Lower leg skin (tissue), 4 donors: ENCODE measurements at regions not wholly inside any gene's neighbourhood (a gene's known extent, or its start where the extent isn't known, plus 50 kb on each side); places are given as distances from the start of the nearest gene placed in this dataset.

ENCODE experiments used
- DNase-seq, 2 donors: peaks; one replicate each; pipeline ENCODE4 v3.0.0-alpha.2; 2019; ENCODE audit warnings: low spot score in 2 of 2
- H3K4me3 ChIP-seq: fragments of 200-600 bp; sonication (generic); 2 replicates; pipeline ENCODE4 v1.5.1; 2017; ENCODE audit warnings: mild to moderate bottlenecking, low read depth; ENCODE audit not compliant: poor library complexity, severe bottlenecking
- CTCF ChIP-seq, 3 donors: fragments of 450-650 bp; IDR thresholded peaks; one replicate each; pipeline ENCODE4 v1.5.1; 2016; ENCODE audit warnings: antibody characterized with exemption in 3 of 3, mild to moderate bottlenecking in 3 of 3, moderate library complexity in 2 of 3
- POLR2A ChIP-seq, 2 donors: fragments of 450-650 bp; IDR thresholded peaks; one replicate each; pipeline ENCODE4 v1.6.1; 2016 to 2017; ENCODE audit warnings: antibody characterized with exemption in 2 of 2, mild to moderate bottlenecking in 1 of 2, moderate library complexity in 1 of 2
- WGBS, 2 donors: methylation state at CpG; one replicate each; pipeline ENCODE4 v1.1.5; 2018; 5-methylcytosine and 5-hydroxymethylcytosine counted together
- intact Hi-C: fragments of 100-400 bp; cut with DNase I; formaldehyde crosslinking; loops from one replicate; pipeline ENCODE4 v1.15.0; 2023; ENCODE audit warnings: low total_unique reads

- intact Hi-C loops = no loop called here
- TF ChIP-seq POLR2A (IDR thresholded peaks at IDR 0.05) = no peak
- no peak for TF ChIP-seq CTCF (IDR thresholded peaks at IDR 0.05)
- WGBS, 2 donors = 63 to 90% methylated on average over 3 of the region's 3 CpGs
- no peak overlapping the region for H3K4me3 ChIP-seq
- no peak for DNase-seq
These were observed 799.8 kb downstream of the NSUN3 start for GRCh38 chr3:94862703-94863102.

GRCh38 chr3:94869059-94869547, 806.2 kb downstream of the NSUN3 start:
- TF ChIP-seq CTCF (IDR thresholded peaks at IDR 0.05) = no peak
- TF ChIP-seq POLR2A (IDR thresholded peaks at IDR 0.05) = no peak
- no peak for DNase-seq
- H3K4me3 ChIP-seq = no peak overlapping the region
- WGBS, 2 donors = 42 to 60% methylated on average over 2 of the region's 2 CpGs
- intact Hi-C loops = no loop called here

GRCh38 chr3:94873751-94874150, 810.9 kb downstream of the NSUN3 start:
- no peak overlapping the region for H3K4me3 ChIP-seq
- TF ChIP-seq CTCF (IDR thresholded peaks at IDR 0.05) = no peak
- TF ChIP-seq POLR2A (IDR thresholded peaks at IDR 0.05) = no peak
- WGBS, 2 donors = 95 to 97% methylated on average over 10 of the region's 10 CpGs
- intact Hi-C loops = no loop called here
- DNase-seq = no peak

GRCh38 chr3:94875149-94875548, 812.3 kb downstream of the NSUN3 start:
- intact Hi-C loops = no loop called here
- TF ChIP-seq CTCF (IDR thresholded peaks at IDR 0.05) (no peak), POLR2A (IDR thresholded peaks at IDR 0.05) (no peak)
- 89 to 100% methylated on average over 1 of the region's 1 CpG for WGBS, 2 donors
- DNase-seq = no peak
- H3K4me3 ChIP-seq = no peak overlapping the region

GRCh38 chr3:94887065-94887464, 824.2 kb downstream of the NSUN3 start:
- TF ChIP-seq POLR2A (IDR thresholded peaks at IDR 0.05) = no peak
- no peak for TF ChIP-seq CTCF (IDR thresholded peaks at IDR 0.05)
- intact Hi-C loops = no loop called here
- 59 to 60% methylated on average over 3 of the region's 3 CpGs for WGBS, 2 donors
- no peak for DNase-seq
- H3K4me3 ChIP-seq = no peak overlapping the region

- intact Hi-C loops = no loop called here
- TF ChIP-seq CTCF (IDR thresholded peaks at IDR 0.05) = no peak
- TF ChIP-seq POLR2A (IDR thresholded peaks at IDR 0.05) = no peak
- H3K4me3 ChIP-seq = no peak overlapping the region
- DNase-seq = no peak
These were observed 834.1 kb downstream of the NSUN3 start for GRCh38 chr3:94896994-94897393.
